Smooth muscle cell (in vitro differentiated cells): ENCODE measurements at regions not wholly inside any gene's neighbourhood (a gene's known extent, or its start where the extent isn't known, plus 50 kb on each side); places are given as distances from the start of the nearest gene placed in this dataset.

ENCODE experiments used
- DNase-seq: peaks from one replicate; lab custom pipeline; 2025; ENCODE audit not compliant: unreplicated experiment; lab: John Stamatoyannopoulos, UW
- H2AFZ ChIP-seq: fragments of 200-600 bp; sonication (generic); 2 replicates; pipeline ENCODE4 v1.6.0; 2016; ENCODE audit warnings: antibody characterized with exemption, low read depth, mild to moderate bottlenecking
- H3F3A ChIP-seq: fragments of 200-600 bp; sonication (generic); 2 replicates; pipeline ENCODE4 v1.6.0; 2017; ENCODE audit warnings: antibody characterized with exemption, low read depth
- H3K27ac ChIP-seq: fragments of 200-600 bp; sonication (generic); 2 replicates; pipeline ENCODE4 v1.5.1; 2016; ENCODE audit warnings: low read depth, mild to moderate bottlenecking
- H3K27me3 ChIP-seq: fragments of 200-600 bp; sonication (generic); 2 replicates; pipeline ENCODE4 v1.6.1; 2016; ENCODE audit warnings: low read depth, mild to moderate bottlenecking
- H3K36me3 ChIP-seq: fragments of 200-600 bp; sonication (generic); 2 replicates; pipeline ENCODE4 v1.5.1; 2016; ENCODE audit warnings: low read depth
- H3K4me1 ChIP-seq: fragments of 200-600 bp; sonication (generic); 2 replicates; pipeline ENCODE4 v1.5.1; 2016; ENCODE audit warnings: low read depth
- H3K4me2 ChIP-seq: fragments of 200-600 bp; sonication (generic); 2 replicates; pipeline ENCODE4 v1.6.0; 2016; ENCODE audit warnings: mild to moderate bottlenecking
- H3K4me3 ChIP-seq: fragments of 200-600 bp; sonication (generic); 2 replicates; pipeline ENCODE4 v1.5.1; 2016; ENCODE audit warnings: mild to moderate bottlenecking
- H3K79me2 ChIP-seq: fragments of 200-600 bp; sonication (generic); 2 replicates; pipeline ENCODE4 v1.6.0; 2016; ENCODE audit warnings: low read depth, mild to moderate bottlenecking
- H3K9ac ChIP-seq: fragments of 200-600 bp; sonication (generic); 2 replicates; pipeline ENCODE4 v1.6.0; 2016; ENCODE audit warnings: low read depth
- H3K9me3 ChIP-seq: fragments of 200-600 bp; sonication (generic); replicated peaks from 2 replicates; pipeline ENCODE4 v1.5.1; 2016; ENCODE audit warnings: low read depth
- H4K20me1 ChIP-seq: fragments of 200-600 bp; sonication (generic); 2 replicates; pipeline ENCODE4 v1.6.0; 2016; ENCODE audit warnings: low read depth
- WGBS: methylation state at CpG from one replicate; pipeline ENCODE4 v1.1.7; 2016; ENCODE audit warnings: low lambda C conversion rate; 5-methylcytosine and 5-hydroxymethylcytosine counted together
- TF ChIP-seq, protein P1 (sequence below): fragments of 200-600 bp; sonication (generic); IDR thresholded peaks from 2 replicates; pipeline ENCODE4 v1.5.1; 2017; ENCODE audit warnings: borderline replicate concordance, mild to moderate bottlenecking, antibody characterized with exemption; ENCODE audit not compliant: insufficient read depth, poor library complexity, severe bottlenecking

DNA sequence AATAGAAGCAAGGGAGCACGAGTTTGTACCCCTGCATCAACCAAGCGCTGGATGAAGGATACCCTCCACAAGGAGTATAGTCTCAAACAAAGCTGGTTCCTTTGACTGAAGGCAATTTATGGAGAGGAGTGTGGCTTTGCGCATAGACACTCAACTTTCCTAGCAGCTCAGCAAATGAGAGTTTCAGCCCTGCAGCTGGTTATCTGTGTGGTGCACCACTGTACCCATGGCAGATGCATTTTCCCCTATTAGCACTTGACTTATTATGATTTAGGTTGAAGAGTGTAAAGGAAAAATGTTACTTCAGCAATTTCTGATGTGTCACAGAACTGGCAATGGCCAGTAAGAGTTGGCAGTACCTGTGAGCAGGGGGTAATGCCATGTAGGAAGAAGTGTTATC lies 440.1 kb upstream of the LINC00305 start:
- H3K9me3 ChIP-seq: no peaks in the 10 kb centered on the region
- no peaks in the 10 kb centered on the region for H3K4me1 ChIP-seq
- 82% methylated on average over 3 of the region's 3 CpGs for WGBS
- no peak overlapping the region for H3K4me3 ChIP-seq
- no peak overlapping the region for H3K27ac ChIP-seq
- H3K9ac ChIP-seq: no peak overlapping the region
- H3K4me2 ChIP-seq: no peak overlapping the region
- no peaks in the 10 kb centered on the region for H3F3A ChIP-seq
- no peaks in the 10 kb centered on the region for H3K36me3 ChIP-seq
- no peak for DNase-seq
- no peaks in the 10 kb centered on the region for H3K79me2 ChIP-seq
- TF ChIP-seq, protein P1, sequence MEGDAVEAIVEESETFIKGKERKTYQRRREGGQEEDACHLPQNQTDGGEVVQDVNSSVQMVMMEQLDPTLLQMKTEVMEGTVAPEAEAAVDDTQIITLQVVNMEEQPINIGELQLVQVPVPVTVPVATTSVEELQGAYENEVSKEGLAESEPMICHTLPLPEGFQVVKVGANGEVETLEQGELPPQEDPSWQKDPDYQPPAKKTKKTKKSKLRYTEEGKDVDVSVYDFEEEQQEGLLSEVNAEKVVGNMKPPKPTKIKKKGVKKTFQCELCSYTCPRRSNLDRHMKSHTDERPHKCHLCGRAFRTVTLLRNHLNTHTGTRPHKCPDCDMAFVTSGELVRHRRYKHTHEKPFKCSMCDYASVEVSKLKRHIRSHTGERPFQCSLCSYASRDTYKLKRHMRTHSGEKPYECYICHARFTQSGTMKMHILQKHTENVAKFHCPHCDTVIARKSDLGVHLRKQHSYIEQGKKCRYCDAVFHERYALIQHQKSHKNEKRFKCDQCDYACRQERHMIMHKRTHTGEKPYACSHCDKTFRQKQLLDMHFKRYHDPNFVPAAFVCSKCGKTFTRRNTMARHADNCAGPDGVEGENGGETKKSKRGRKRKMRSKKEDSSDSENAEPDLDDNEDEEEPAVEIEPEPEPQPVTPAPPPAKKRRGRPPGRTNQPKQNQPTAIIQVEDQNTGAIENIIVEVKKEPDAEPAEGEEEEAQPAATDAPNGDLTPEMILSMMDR: no peak
- H4K20me1 ChIP-seq: no peaks in the 10 kb centered on the region
- no peaks in the 10 kb centered on the region for H3K27me3 ChIP-seq
- H2AFZ ChIP-seq: no peak overlapping the region

DNA sequence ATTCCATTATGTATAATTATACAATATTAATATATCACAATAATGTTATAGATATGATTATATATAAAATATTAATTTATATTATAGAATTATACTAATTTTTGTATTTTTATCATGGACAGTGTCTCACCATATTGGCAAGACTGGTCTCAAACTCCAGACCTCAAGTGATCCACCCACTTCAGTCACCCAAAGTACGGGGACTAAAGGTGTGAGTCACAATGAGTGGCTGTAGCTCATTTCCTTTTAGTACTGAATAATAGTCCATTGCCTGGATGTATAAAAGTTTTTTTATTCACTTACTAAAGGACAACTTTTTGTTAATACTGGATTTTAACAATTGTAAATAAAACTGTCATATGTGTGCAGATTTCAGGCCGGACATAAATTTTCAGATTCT lies 417.6 kb upstream of the LINC00305 start:
- H3K79me2 ChIP-seq: no peaks in the 10 kb centered on the region
- no peaks in the 10 kb centered on the region for H3K36me3 ChIP-seq
- 86% methylated on average over 2 of the region's 2 CpGs for WGBS
- H3F3A ChIP-seq: no peaks in the 10 kb centered on the region
- H3K4me1 ChIP-seq: no peaks in the 10 kb centered on the region
- TF ChIP-seq, protein P1: no peak
- H3K27ac ChIP-seq: no peak overlapping the region
- H3K9me3 ChIP-seq: no peaks in the 10 kb centered on the region
- H3K4me3 ChIP-seq: no peak overlapping the region
- DNase-seq: no peak
- no peaks in the 10 kb centered on the region for H4K20me1 ChIP-seq
- no peak overlapping the region for H3K9ac ChIP-seq
- H3K27me3 ChIP-seq: no peaks in the 10 kb centered on the region
- H3K4me2 ChIP-seq: no peak overlapping the region
- H2AFZ ChIP-seq: no peak overlapping the region

DNA sequence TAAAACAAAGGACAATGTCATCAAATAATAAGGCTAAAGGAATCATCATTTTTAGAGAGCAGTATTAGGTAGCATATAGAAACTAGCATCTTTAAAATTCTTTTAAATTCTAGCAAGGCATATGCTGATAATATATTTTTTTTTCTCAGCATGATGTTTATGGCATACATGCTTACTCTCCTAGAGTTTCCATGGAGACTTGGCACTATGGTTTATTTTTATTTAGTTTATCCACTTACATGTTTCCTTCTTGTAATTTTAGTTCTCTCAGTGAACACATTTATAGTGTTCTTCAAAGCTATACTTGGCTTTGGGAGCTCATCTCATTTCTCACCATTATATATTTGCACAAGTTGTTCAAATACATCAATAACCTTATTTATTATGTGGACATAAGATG lies 413.8 kb upstream of the LINC00305 start:
- no peaks in the 10 kb centered on the region for H3F3A ChIP-seq
- no peaks in the 10 kb centered on the region for H3K36me3 ChIP-seq
- H3K27ac ChIP-seq: no peak overlapping the region
- TF ChIP-seq, protein P1: no peak
- no peak overlapping the region for H3K4me2 ChIP-seq
- DNase-seq: no peak
- H3K27me3 ChIP-seq: no peaks in the 10 kb centered on the region
- H3K9ac ChIP-seq: no peak overlapping the region
- H3K79me2 ChIP-seq: no peaks in the 10 kb centered on the region
- H2AFZ ChIP-seq: no peak overlapping the region
- H3K4me1 ChIP-seq: no peaks in the 10 kb centered on the region
- no peaks in the 10 kb centered on the region for H3K9me3 ChIP-seq
- H4K20me1 ChIP-seq: no peaks in the 10 kb centered on the region
- H3K4me3 ChIP-seq: no peak overlapping the region

DNA sequence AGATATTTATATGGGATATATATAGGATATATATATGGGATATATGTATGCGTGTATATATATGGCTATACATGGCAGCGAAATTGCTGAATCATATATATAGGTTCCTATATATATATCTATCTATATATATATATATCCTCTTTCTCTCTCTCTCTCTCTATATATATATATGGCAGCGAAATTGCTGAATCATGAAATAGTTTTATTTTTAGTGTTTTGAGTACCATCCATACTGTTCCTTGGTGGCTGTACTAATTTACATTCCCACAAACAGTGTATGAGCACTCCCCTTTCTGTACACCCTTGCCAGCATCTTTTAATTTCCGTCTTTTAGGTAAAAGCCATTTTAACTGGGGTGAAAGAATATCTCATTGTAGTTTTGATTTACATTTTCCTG lies 397.6 kb upstream of the LINC00305 start:
- Histone ChIP-seq H3K4me3 (no peak overlapping the region), H3K36me3 (no peaks in the 10 kb centered on the region), H3K79me2 (no peaks in the 10 kb centered on the region), H3K9me3 (no peaks in the 10 kb centered on the region), H3K4me1 (no peaks in the 10 kb centered on the region), H3K27me3 (no peaks in the 10 kb centered on the region), H2AFZ (no peak overlapping the region), H4K20me1 (no peaks in the 10 kb centered on the region), H3K27ac (no peak overlapping the region), H3K9ac (no peak overlapping the region), H3F3A (no peaks in the 10 kb centered on the region), H3K4me2 (no peak overlapping the region)
- TF ChIP-seq, protein P1: no peak
- DNase-seq: no peak
- WGBS: 79% methylated on average over 4 of the region's 4 CpGs
